NCI-H748 (cell line): ENCODE measurements at regions not wholly inside any gene's neighbourhood (a gene's known extent, or its start where the extent isn't known, plus 50 kb on each side); places are given as distances from the start of the nearest gene placed in this dataset.

ENCODE experiments used
- DNase-seq: peaks from one replicate; lab custom pipeline; 2025; ENCODE audit not compliant: unreplicated experiment; lab: John Stamatoyannopoulos, UW

DNA sequence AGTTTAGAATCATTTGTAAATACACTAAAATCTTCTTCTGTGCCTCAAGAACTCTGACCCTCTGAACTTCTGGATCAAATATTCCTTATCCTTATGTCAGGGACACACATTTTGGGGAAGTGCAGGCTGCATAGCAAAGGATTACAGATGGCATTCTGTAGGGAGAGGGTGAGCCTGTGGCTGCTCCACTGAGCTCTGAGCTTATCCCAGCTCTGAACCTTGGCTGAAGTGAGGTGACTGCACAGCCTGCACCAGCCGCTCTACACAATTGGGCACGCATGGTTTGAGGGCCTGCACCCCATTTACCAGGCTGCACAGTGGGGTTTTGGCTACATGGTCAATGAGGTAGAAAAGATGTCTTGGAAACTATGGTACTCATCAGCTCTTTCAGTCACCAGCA lies 251.6 kb downstream of the GALR1 start:
- no peak for DNase-seq

DNA sequence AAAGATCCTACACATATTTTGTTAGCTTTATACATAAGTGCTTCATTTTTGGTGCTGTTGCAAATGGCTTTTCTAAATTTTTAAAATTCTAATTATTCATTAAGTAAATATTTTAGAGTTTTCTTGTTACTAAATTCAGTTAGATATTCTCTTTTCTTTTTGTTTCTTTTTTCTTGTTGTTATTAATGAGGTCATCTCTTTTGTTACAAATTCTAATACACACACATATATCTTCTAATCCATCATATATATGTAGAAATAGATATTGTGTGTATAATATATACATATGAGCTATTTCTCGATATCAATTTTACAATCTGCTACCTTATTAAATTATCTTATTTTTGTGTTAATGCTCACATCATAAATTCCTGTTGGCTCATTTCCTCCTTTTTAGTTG lies 255.9 kb downstream of the GALR1 start:
- DNase-seq = no peak

- no peak for DNase-seq
These were observed 262.5 kb downstream of the GALR1 start for GRCh38 chr18:77512152-77512551.

DNA sequence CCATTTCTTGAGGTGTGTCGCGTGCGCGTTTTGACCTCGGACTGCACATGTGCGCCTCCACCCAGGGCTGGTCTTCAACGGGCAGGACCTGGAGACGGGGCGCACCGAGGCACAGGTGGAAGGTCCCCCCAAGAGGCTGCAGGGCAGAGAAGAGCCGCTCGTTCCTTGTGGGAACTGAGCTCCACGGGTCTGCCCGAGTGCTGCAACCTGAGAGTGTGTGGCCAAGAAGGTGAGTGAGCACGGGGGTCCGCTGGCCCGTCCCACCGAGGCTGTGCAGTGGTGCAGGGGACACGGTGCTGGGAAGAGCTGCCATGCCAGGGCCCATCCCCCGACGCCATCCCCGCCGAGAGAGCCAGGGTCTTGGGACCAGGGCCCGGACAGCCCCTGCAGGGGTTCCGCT lies 268.3 kb downstream of the GALR1 start:
- DNase-seq = no peak

- DNase-seq = no peak
These were observed 271.1 kb downstream of the GALR1 start for GRCh38 chr18:77520767-77521166.

- peak; percentile 45 for DNase-seq
These were observed 272.5 kb downstream of the GALR1 start for GRCh38 chr18:77522051-77522675.

- no peak for DNase-seq
These were observed 275.3 kb downstream of the GALR1 start for GRCh38 chr18:77524909-77525308.

- no peak for DNase-seq
These were observed 277.3 kb downstream of the GALR1 start for GRCh38 chr18:77526962-77527361.

DNA sequence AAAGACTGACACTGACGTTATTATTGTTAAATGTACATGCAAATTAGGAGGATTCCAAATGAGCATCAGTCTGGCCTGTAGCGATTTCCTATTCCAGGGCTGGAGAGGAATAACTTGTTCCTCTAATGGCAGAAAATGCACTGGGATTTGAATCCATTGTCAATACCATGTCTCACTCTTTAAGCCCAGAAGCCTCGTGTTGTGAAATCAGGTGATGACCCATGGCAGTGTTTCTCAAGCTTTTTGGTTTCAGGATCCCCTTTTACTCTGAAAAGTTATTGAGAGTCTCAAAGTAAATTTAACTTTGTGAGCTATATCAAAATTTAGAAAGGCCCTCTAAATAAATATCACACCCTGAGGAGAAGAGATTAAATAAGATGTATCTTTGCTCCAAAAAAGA lies 279.2 kb downstream of the GALR1 start:
- DNase-seq = no peak

- peak; percentile 18 for DNase-seq
These were observed 280.0 kb downstream of the GALR1 start for GRCh38 chr18:77529492-77530176.

DNA sequence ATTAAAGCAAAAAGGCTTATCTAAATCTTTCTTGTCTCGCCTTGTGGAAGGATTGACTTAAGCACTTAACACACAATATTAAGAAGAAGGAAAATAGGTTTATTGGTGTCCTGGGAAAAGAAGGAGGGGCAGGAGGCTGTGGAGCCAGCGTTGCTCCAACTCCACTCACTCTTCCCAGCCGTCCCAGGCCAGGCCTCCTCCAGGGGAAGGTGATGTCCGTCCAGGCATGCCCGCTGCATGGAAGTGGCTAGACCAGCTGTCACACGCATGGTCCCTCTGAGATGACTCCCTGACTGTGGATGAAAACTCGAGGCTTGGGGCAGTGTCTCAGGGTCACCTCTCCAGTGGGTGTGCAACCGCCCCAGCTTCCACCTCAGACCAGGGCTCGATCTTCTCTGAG lies 281.1 kb downstream of the GALR1 start:
- no peak for DNase-seq

DNA sequence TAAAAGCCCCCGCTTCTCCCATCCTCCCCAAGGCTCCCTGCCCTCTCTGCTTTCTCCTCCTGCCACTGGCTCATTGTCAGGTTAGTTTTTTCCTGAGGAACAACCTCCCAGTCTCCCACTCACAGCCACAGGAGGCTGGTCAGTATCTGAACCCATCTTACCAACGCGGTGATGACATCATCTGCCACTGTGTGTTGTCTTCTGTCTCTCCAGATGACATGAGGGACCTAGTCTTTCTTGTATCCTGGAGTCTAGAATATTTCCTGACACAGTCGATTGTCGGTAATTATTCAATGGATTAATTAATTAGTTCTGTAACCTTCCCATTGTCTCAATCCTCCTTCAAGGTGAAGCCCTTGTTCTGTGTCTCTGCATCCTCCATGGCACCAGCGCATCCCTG lies 290.2 kb downstream of the GALR1 start:
- DNase-seq = no peak

GRCh38 chr18:77544792-77545191 lies 295.1 kb downstream of the GALR1 start:
- DNase-seq = no peak

- no peak for DNase-seq
These were observed 298.1 kb downstream of the GALR1 start for GRCh38 chr18:77547757-77548156.

DNA sequence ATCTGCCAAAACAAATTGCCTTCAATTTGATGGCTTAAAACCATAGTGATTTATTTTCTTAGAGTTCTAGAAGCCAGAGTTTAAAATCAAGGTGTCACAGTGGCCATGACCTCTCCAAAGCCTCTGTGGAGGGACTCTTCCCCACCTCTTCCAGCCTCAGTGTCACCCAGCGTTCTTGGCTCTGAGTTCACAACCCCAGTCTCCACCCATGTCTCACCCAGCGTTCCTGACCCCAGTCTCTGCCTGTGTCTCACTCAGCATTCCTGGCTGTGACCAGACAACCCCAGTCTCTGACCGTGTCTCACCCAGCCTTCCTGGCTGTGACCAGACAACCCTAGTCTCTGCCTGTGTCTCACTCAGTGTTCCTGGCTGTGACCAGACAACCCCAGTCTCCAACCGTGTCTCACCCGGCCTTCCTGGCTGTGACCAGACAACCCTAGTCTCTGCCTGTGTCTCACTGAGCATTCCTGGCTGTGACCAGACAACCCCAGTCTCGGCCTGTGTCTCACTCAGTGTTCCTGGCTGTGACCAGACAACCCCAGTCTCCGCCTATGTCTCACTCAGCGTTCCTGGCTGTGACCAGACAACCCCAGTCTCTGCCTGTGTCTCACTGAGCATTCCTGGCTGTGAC lies 299.3 kb downstream of the GALR1 start:
- no peak for DNase-seq

DNA sequence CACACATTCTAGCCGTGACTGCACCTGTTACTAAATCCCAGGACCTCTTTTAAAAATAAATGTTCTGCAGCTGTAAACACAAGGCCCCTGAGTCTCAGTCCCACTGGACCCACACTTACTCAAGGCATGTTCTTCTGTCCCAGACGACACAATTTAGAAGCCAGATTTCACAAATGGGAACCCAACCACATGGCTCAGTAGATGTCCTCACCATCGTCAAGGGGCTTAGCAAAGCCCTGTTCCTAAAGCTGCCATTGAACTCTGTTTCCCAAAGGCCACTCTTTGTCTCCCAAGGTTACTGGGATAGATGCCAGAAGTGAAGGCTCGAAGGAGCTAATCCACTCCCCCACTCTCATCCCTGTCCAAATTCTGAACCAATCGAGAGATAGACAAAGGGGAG lies 301.0 kb downstream of the GALR1 start:
- DNase-seq = no peak

GRCh38 chr18:77551055-77551454 lies 301.4 kb downstream of the GALR1 start:
- no peak for DNase-seq

DNA sequence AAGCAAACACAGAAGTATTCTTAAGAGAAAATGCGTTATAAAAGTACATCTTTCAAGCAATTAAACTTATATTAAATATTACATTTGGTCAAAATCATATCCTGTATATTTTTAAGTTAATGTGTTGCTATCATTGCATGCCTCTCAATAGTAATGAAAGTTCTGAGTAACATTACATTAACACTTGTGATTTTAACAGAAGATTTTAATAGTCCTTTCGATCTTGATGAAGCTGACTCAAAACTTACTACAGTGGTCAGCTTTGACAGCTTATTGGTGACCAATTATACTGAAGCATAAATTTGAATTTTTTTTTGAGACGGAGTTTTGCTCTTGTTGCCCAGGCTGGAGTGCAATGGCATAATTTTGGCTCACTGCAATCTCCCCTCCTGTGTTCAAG lies 303.3 kb downstream of the GALR1 start:
- DNase-seq = no peak

- DNase-seq = no peak
These were observed 304.4 kb downstream of the GALR1 start for GRCh38 chr18:77554061-77554460.

- no peak for DNase-seq
These were observed 307.5 kb downstream of the GALR1 start for GRCh38 chr18:77557046-77557587.

DNA sequence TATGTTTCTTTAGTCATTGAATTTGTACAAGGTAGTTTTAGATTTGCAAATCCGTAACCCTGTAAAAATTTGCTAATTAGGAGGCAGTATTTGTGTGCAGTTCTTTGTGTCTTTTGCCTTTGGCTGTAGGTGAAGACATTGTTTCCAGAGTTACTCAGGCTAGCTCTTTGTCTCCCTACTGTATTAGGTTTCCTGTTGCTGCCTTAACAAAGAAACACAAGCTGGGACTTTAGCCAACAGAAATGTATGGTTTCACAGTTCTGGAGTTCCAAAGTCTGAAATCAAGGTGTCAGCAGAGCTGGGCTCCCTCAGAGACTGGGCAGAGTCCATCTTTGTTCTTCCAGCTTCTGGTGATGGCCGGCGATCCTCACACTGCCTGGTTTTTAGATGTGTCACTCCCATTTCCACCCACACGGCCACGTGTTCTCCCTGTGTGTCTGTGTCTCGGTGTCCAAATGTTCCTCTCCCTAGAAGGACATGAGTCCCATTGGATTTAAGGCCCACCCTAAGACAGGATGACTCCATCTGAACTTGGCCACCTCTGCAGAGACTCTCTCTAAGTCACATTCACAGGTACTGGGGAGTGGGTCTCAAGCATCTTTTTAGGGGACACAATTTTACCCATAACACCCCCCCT lies 309.7 kb downstream of the GALR1 start:
- DNase-seq = no peak
